GM23248 (cell line): ENCODE measurements at regions not wholly inside any gene's neighbourhood (a gene's known extent, or its start where the extent isn't known, plus 50 kb on each side); places are given as distances from the start of the nearest gene placed in this dataset.

Experiments used
- DNase-seq: peaks from one replicate; pipeline ENCODE4 v3.0.0-alpha.2; 2015
- H2AFZ ChIP-seq: fragments of 200-600 bp; sonication (generic); 2 replicates; pipeline ENCODE4 v1.6.1; 2016; ENCODE audit warnings: antibody characterized with exemption
- H3F3A ChIP-seq: fragments of 200-600 bp; sonication (generic); 2 replicates; pipeline ENCODE4 v1.6.1; 2016; ENCODE audit warnings: mild to moderate bottlenecking, antibody characterized with exemption, mixed run types; ENCODE audit not compliant: insufficient read depth
- H3K27ac ChIP-seq: fragments of 200-600 bp; sonication (generic); 2 replicates; pipeline ENCODE4 v1.5.1; 2016; ENCODE audit warnings: mild to moderate bottlenecking
- H3K27me3 ChIP-seq: fragments of 200-600 bp; sonication (generic); replicated peaks from 2 replicates; pipeline ENCODE4 v1.6.1; 2016; ENCODE audit warnings: mild to moderate bottlenecking; ENCODE audit not compliant: insufficient read depth
- H3K36me3 ChIP-seq: fragments of 200-600 bp; sonication (generic); 2 replicates; pipeline ENCODE4 v1.6.1; 2016; ENCODE audit warnings: low read depth, mild to moderate bottlenecking
- H3K4me1 ChIP-seq: fragments of 200-600 bp; sonication (generic); 2 replicates; pipeline ENCODE4 v1.6.1; 2016; ENCODE audit warnings: mild to moderate bottlenecking; ENCODE audit not compliant: insufficient read depth
- H3K4me2 ChIP-seq: fragments of 200-600 bp; sonication (generic); one replicate; pipeline ENCODE4 v1.6.1; 2016; ENCODE audit warnings: mild to moderate bottlenecking; ENCODE audit not compliant: unreplicated experiment
- H3K4me3 ChIP-seq: fragments of 200-600 bp; sonication (generic); 2 replicates; pipeline ENCODE4 v1.5.1; 2016; ENCODE audit warnings: mild to moderate bottlenecking
- H3K79me2 ChIP-seq: fragments of 200-600 bp; sonication (generic); 2 replicates; pipeline ENCODE4 v1.6.1; 2016; ENCODE audit warnings: mild to moderate bottlenecking; ENCODE audit not compliant: insufficient read depth
- H3K9ac ChIP-seq: fragments of 200-600 bp; sonication (generic); 2 replicates; pipeline ENCODE4 v1.6.1; 2016; ENCODE audit warnings: mild to moderate bottlenecking
- H3K9me2 ChIP-seq: fragments of 200-600 bp; sonication (generic); 2 replicates; pipeline ENCODE4 v1.6.1; 2016; ENCODE audit warnings: mixed run types, mild to moderate bottlenecking, moderate library complexity; ENCODE audit not compliant: insufficient read depth
- H3K9me3 ChIP-seq: fragments of 200-600 bp; sonication (generic); one replicate; pipeline ENCODE4 v1.6.1; 2017; ENCODE audit warnings: low read depth
- H4K20me1 ChIP-seq: fragments of 200-600 bp; sonication (generic); 2 replicates; pipeline ENCODE4 v1.6.0; 2016; ENCODE audit not compliant: insufficient read depth
- EZH2 ChIP-seq: fragments of 200-600 bp; sonication (generic); IDR thresholded peaks from 2 replicates; pipeline ENCODE4 v1.6.1; 2018; ENCODE audit warnings: antibody characterized with exemption, mild to moderate bottlenecking; ENCODE audit not compliant: insufficient read depth, poor library complexity, severe bottlenecking
- EZH2phosphoT487 ChIP-seq: fragments of 200-600 bp; sonication (generic); IDR thresholded peaks from 2 replicates; pipeline ENCODE4 v1.6.1; 2018; ENCODE audit warnings: antibody characterized with exemption, moderate library complexity, mild to moderate bottlenecking, low read depth; ENCODE audit not compliant: insufficient read depth
- WGBS, 2 experiments: methylation state at CpG; one replicate each; pipeline ENCODE4 v1.1.6; 2015 to 2017; ENCODE audit warnings: low lambda C conversion rate in 2 of 2, low coverage in 1 of 2; ENCODE audit errors: missing lambda C conversion rate in 2 of 2; 5-methylcytosine and 5-hydroxymethylcytosine counted together
- in situ Hi-C: fragments of 300-500 bp; cut with MboI; formaldehyde crosslinking; loops from 2 replicates; pipeline ENCODE4 v1.15.0; 2020

DNA sequence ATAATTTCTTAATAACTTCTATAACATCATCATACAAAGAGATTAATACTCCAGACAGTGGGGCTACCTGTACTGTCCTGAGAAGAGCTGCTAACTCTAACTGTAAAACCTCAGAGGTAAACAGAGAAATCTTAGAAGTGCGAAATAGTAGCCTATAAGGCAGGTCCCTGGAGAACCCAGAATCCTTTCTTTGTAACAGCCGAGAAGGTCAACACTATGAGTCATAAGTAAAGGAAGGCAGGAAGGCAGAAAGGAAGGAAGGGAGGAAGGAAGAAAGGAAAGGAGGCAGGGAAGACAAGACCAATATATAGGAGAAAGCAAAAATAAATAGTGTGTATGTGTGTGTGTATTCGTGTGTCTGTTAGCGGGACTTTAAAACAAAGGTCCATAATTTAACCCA is 540.6 kb downstream of the ZWINT start:
- TF ChIP-seq EZH2phosphoT487 (no peak), EZH2 (no peak)
- Histone ChIP-seq H3K4me1 (no peaks in the 10 kb centered on the region), H3F3A (no peaks in the 10 kb centered on the region), H3K4me2 (no peak overlapping the region), H3K27ac (no peak overlapping the region), H3K9ac (no peak overlapping the region), H3K27me3 (no peaks in the 10 kb centered on the region), H4K20me1 (no peaks in the 10 kb centered on the region), H3K36me3 (no peaks in the 10 kb centered on the region), H3K9me3 (no peaks in the 10 kb centered on the region), H3K79me2 (no peaks in the 10 kb centered on the region), H2AFZ (no peak overlapping the region), H3K4me3 (no peak overlapping the region), H3K9me2 (no peaks in the 10 kb centered on the region)
- 25 to 34% methylated on average over 4 of the region's 4 CpGs for WGBS, 2 experiments
- in situ Hi-C loops = no loop called here
- DNase-seq = no peak

DNA sequence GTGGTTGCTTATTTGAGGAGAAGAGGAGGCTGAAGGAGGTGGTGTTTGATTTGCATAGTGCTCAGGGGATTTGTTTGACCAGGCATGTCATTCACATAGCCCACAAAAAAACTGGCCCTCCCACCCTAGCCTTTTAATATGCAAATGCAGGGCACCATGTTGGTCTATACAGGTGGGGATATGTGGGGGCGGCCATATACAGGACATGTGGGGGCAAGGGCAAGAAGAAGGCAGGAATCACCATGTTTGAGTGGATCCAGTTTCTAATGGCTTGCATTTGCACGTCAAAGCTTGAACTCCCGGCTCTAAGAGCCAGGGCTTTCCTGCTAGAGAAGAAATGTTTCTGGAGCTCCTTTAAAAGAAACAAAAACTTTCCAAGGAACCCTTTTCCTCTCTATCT is 541.0 kb downstream of the ZWINT start:
- Histone ChIP-seq H3K4me1 (no peaks in the 10 kb centered on the region), H3K9me3 (no peaks in the 10 kb centered on the region), H4K20me1 (no peaks in the 10 kb centered on the region), H3K36me3 (no peaks in the 10 kb centered on the region), H3K27me3 (no peaks in the 10 kb centered on the region), H3K9ac (no peak overlapping the region), H3K79me2 (no peaks in the 10 kb centered on the region), H3K4me3 (no peak overlapping the region), H3K4me2 (no peak overlapping the region), H3F3A (no peaks in the 10 kb centered on the region), H3K27ac (no peak overlapping the region), H3K9me2 (no peaks in the 10 kb centered on the region), H2AFZ (no peak overlapping the region)
- DNase-seq = no peak
- in situ Hi-C loops = no loop called here
- no peak for TF ChIP-seq EZH2
- no peak for TF ChIP-seq EZH2phosphoT487
- WGBS, 2 experiments = 26 to 28% methylated on average over 3 of the region's 3 CpGs

DNA sequence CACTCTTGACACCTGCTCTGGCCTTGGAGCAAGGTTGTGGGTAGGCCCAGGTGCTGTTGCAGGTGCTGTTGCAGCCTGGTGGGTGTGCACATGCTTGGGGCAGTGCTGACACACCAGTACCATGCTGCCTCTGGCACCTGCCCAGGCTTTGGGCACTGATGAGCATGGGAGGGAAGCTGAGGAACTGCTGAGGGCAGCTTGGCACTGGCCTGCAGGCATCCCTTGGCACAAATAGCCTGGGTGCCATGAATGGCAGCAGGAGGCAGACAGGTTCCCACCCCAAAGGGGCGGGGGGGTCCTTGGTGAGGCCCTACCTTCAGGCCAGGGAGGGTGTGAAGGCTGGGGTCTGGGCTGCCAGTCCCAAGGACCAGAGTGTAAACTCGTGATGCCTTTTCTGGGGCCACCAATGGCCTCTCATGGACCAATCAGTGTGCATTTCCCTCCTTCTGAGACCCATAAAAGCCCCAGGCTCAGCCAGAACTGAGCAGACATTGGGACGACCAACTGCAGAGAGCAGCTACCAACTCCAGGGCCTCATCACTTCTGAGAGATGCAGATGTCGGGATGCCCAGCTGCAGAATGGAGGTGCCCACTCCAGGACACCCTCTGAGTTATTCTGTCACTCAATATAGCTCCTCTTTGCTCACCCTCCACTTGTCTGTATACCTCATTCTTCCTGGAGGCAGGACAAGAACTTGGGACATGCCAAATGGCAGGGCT is 547.4 kb downstream of the ZWINT start:
- DNase-seq = no peak
- Histone ChIP-seq H3K4me3 (no peak overlapping the region), H3K27ac (no peak overlapping the region), H3K79me2 (no peaks in the 10 kb centered on the region), H3K27me3 (no peaks in the 10 kb centered on the region), H3K4me2 (no peak overlapping the region), H3K9me3 (no peaks in the 10 kb centered on the region), H3K9ac (no peak overlapping the region), H3K4me1 (no peaks in the 10 kb centered on the region), H3K36me3 (no peaks in the 10 kb centered on the region), H2AFZ (no peak overlapping the region), H3F3A (no peaks in the 10 kb centered on the region), H3K9me2 (no peaks in the 10 kb centered on the region), H4K20me1 (no peaks in the 10 kb centered on the region)
- 8 to 12% methylated on average over 3 to 4 of the region's 4 CpGs for WGBS, 2 experiments
- no peak for TF ChIP-seq EZH2phosphoT487
- TF ChIP-seq EZH2 = no peak
- in situ Hi-C loops = no loop called here

DNA sequence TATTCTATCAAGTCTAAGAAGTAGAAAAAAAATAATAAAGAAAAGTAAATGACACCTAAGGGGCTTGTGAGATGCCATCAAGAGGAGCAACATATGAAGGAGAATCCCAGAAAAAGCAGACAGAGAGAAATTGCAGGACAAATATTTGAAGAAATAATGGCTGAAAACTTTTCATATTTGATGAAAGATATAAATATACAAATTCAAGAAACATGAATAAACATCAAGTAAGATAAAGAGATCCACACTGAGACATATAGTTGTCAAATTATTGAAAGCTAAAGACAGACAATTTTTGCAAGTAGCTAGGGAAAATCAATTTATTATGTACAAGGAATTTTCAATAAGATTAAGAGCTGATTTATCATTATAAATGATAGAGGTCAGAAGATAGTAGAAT is 558.0 kb downstream of the ZWINT start:
- Histone ChIP-seq H3K9ac (no peak overlapping the region), H3K79me2 (no peaks in the 10 kb centered on the region), H3K9me3 (peaks cover 3% of the 10 kb centered on the region), H3K27ac (no peak overlapping the region), H4K20me1 (no peaks in the 10 kb centered on the region), H3K4me3 (no peak overlapping the region), H3F3A (no peaks in the 10 kb centered on the region), H3K27me3 (no peaks in the 10 kb centered on the region), H2AFZ (no peak overlapping the region), H3K36me3 (no peaks in the 10 kb centered on the region), H3K4me2 (no peak overlapping the region), H3K9me2 (no peaks in the 10 kb centered on the region), H3K4me1 (no peaks in the 10 kb centered on the region)
- DNase-seq = no peak
- in situ Hi-C loops = no loop called here
- TF ChIP-seq EZH2phosphoT487 = no peak
- no peak for TF ChIP-seq EZH2

DNA sequence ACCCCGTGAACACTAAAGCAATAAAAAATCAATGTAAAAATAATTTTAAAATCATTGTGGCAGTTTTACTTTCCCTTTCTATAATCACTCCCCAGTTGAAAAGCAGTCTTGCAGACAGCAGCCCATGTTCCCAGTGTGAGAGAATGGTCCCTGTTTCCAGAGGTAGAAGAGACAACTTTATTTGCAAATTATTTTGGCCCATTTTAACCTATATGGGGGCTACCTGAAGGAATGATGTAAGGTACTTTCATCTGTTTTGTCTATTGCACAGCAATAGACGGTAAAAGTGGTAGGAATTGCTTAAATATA is 559.8 kb downstream of the ZWINT start:
- in situ Hi-C loops = no loop called here
- H2AFZ ChIP-seq = no peak overlapping the region
- no peaks in the 10 kb centered on the region for H3K9me2 ChIP-seq
- 9 to 12% methylated on average over 2 of the region's 2 CpGs for WGBS, 2 experiments
- peaks cover 3% of the 10 kb centered on the region for H3K9me3 ChIP-seq
- no peak overlapping the region for H3K4me3 ChIP-seq
- H3K4me1 ChIP-seq = no peaks in the 10 kb centered on the region
- no peaks in the 10 kb centered on the region for H3F3A ChIP-seq
- H4K20me1 ChIP-seq = no peaks in the 10 kb centered on the region
- no peak for TF ChIP-seq EZH2
- TF ChIP-seq EZH2phosphoT487 = no peak
- DNase-seq = no peak
- no peak overlapping the region for H3K4me2 ChIP-seq
- no peaks in the 10 kb centered on the region for H3K36me3 ChIP-seq
- no peaks in the 10 kb centered on the region for H3K27me3 ChIP-seq
- no peak overlapping the region for H3K27ac ChIP-seq
- H3K79me2 ChIP-seq = no peaks in the 10 kb centered on the region
- H3K9ac ChIP-seq = no peak overlapping the region
